ENCODE measurements at regions not wholly inside any gene's neighbourhood (a gene's known extent, or its start where the extent isn't known, plus 50 kb on each side); places are given as distances from the start of the nearest gene placed in this dataset.

GRCh38 chr2:52145005-52145404 lies 1113.1 kb upstream of the NRXN1 start:
- DNase-seq (no peak), ATAC-seq (no peak)
- H3K27me3 Mint-ChIP-seq: no peaks in the 10 kb centered on the region
- CTCF ChIA-PET: no interaction called here
- TF ChIP-seq, protein P1, sequence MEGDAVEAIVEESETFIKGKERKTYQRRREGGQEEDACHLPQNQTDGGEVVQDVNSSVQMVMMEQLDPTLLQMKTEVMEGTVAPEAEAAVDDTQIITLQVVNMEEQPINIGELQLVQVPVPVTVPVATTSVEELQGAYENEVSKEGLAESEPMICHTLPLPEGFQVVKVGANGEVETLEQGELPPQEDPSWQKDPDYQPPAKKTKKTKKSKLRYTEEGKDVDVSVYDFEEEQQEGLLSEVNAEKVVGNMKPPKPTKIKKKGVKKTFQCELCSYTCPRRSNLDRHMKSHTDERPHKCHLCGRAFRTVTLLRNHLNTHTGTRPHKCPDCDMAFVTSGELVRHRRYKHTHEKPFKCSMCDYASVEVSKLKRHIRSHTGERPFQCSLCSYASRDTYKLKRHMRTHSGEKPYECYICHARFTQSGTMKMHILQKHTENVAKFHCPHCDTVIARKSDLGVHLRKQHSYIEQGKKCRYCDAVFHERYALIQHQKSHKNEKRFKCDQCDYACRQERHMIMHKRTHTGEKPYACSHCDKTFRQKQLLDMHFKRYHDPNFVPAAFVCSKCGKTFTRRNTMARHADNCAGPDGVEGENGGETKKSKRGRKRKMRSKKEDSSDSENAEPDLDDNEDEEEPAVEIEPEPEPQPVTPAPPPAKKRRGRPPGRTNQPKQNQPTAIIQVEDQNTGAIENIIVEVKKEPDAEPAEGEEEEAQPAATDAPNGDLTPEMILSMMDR (IDR thresholded peaks at IDR 0.05): no peak
- intact Hi-C loops (cut with micrococcal nuclease): no loop called here
- no peak overlapping the region for H3K27ac Mint-ChIP-seq
- no peak overlapping the region for H3K4me3 Mint-ChIP-seq
- POLR2A ChIA-PET: no interaction called here
- no peaks in the 10 kb centered on the region for H3K4me1 Mint-ChIP-seq (ENCODE audit: low read depth)
- no peaks in the 10 kb centered on the region for H3K36me3 Mint-ChIP-seq (ENCODE audit: low read depth)
- peaks cover 10% of the 10 kb centered on the region for H3K9me3 Mint-ChIP-seq

DNA sequence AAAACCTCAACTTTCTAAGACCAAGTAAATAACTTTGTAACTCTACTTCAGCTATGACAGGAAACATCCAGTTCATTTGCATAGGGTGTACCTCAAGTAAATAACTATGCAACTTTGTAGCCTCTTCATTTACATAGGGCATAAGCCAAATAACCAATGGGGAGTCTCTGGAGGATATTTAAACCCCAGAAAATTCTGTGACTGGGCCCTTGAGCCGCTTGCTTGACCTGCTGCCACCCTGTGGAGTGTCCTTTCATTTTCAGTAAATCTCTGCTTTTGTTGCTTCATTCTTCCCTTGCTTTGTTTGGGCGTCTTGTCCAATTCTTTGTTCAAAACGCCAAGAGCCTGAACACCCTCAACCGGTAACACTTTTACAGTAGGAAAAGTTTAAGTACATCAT lies 1112.7 kb upstream of the NRXN1 start:
- no peaks in the 10 kb centered on the region for H3K4me1 Mint-ChIP-seq (ENCODE audit: low read depth)
- POLR2A ChIA-PET: interaction anchor here (0.6 kb wide), 1 partner anchor 13 kb away, joined by 3 read pairs; no protein-coding TSS in a partner anchor
- ATAC-seq: no peak
- no peak for DNase-seq
- intact Hi-C loops (cut with micrococcal nuclease): no loop called here
- no peaks in the 10 kb centered on the region for H3K27me3 Mint-ChIP-seq
- no peaks in the 10 kb centered on the region for H3K36me3 Mint-ChIP-seq (ENCODE audit: low read depth)
- no peak overlapping the region for H3K4me3 Mint-ChIP-seq
- peaks cover 10% of the 10 kb centered on the region for H3K9me3 Mint-ChIP-seq
- TF ChIP-seq, protein P1 (IDR thresholded peaks at IDR 0.05): no peak
- H3K27ac Mint-ChIP-seq: no peak overlapping the region
- CTCF ChIA-PET: no interaction called here

- DNase-seq (no peak), ATAC-seq (no peak)
- ChIA-PET CTCF (no interaction called here), POLR2A (no interaction called here)
- no peak overlapping the region for H3K4me3 Mint-ChIP-seq
- TF ChIP-seq, protein P1 (IDR thresholded peaks at IDR 0.05): no peak
- no peaks in the 10 kb centered on the region for H3K4me1 Mint-ChIP-seq (ENCODE audit: low read depth)
- H3K27me3 Mint-ChIP-seq: no peaks in the 10 kb centered on the region
- H3K9me3 Mint-ChIP-seq: peaks cover 6% of the 10 kb centered on the region
- H3K36me3 Mint-ChIP-seq (ENCODE audit: low read depth): no peaks in the 10 kb centered on the region
- intact Hi-C loops (cut with micrococcal nuclease): no loop called here
- H3K27ac Mint-ChIP-seq: no peak overlapping the region
Measured at GRCh38 chr2:52141076-52141475, 1109.1 kb upstream of the NRXN1 start.

- H3K27me3 Mint-ChIP-seq: no peaks in the 10 kb centered on the region
- DNase-seq (no peak), ATAC-seq (no peak)
- no peaks in the 10 kb centered on the region for H3K36me3 Mint-ChIP-seq (ENCODE audit: low read depth)
- H3K9me3 Mint-ChIP-seq: peaks cover 5% of the 10 kb centered on the region
- POLR2A ChIA-PET: no interaction called here
- CTCF ChIA-PET: no interaction called here
- H3K4me3 Mint-ChIP-seq: no peak overlapping the region
- H3K27ac Mint-ChIP-seq: no peak overlapping the region
- intact Hi-C loops (cut with micrococcal nuclease): no loop called here
- TF ChIP-seq, protein P1 (IDR thresholded peaks at IDR 0.05): no peak
- H3K4me1 Mint-ChIP-seq (ENCODE audit: low read depth): no peaks in the 10 kb centered on the region
Measured at GRCh38 chr2:52139241-52139640, 1107.3 kb upstream of the NRXN1 start.

DNA sequence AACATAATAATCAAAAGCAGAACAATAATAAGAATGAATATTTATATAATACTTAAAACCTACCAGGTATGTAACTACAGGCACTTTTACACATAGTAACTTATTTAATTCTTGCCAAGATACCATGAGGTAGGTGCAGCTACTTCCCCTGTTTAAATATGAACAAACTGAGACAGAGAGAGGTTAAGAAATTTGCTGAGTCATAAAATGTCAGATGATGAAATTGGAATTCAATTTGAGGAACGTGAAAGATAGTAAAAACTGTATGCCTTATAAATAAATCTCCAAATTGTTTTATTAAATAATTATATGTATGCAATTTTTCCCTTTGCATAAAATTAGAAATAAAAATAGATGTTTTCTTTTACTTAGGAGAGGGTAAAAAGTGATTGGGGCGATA lies 1103.3 kb upstream of the NRXN1 start:
- POLR2A ChIA-PET: no interaction called here
- intact Hi-C loops (cut with micrococcal nuclease): no loop called here
- no peaks in the 10 kb centered on the region for H3K36me3 Mint-ChIP-seq (ENCODE audit: low read depth)
- TF ChIP-seq, protein P1 (IDR thresholded peaks at IDR 0.05): no peak
- H3K4me3 Mint-ChIP-seq: no peak overlapping the region
- H3K4me1 Mint-ChIP-seq (ENCODE audit: low read depth): no peaks in the 10 kb centered on the region
- H3K27ac Mint-ChIP-seq: no peak overlapping the region
- DNase-seq (no peak), ATAC-seq (no peak)
- CTCF ChIA-PET: no interaction called here
- H3K27me3 Mint-ChIP-seq: no peaks in the 10 kb centered on the region
- peaks cover 5% of the 10 kb centered on the region for H3K9me3 Mint-ChIP-seq
